ENCODE measurements at regions not wholly inside any gene's neighbourhood (a gene's known extent, or its start where the extent isn't known, plus 50 kb on each side); places are given as distances from the start of the nearest gene placed in this dataset.
"Not testable (repeated sequence)": the region's sequence is repeated elsewhere in the genome, so short reads cannot be mapped to it uniquely, and the experiment has no call there.

DNA sequence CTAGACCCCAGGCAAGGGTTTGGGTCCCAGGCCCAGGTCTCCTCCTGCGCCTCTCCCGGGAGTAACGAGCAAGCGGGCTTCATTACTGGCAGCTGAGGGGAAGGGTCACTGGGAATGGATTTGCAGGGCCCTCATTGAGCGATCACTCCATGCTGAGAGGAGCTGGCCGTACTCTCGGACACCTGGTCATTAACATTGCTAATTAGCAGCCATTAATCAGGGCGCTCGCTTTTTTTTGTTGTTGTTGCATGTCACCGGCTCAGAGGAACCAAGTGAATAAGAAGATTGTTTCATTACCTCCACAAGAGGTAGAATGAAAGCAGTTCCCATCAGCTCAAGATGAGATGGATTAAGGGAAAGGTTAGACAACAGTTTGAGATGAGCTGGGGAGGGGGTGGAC lies 293.0 kb upstream of the ATP11B start:
- Mint-ChIP-seq H3K36me3 (ENCODE audit: insufficient read depth in 2 of 2) (no peaks in the 10 kb centered on the region), H3K9me3 (no peaks in the 10 kb centered on the region), H3K4me1 (ENCODE audit: low read depth) (no peaks in the 10 kb centered on the region), H3K27me3 (ENCODE audit: low read depth) (no peaks in the 10 kb centered on the region), H3K27ac (peak overlapping the region; percentile 19), H3K4me3 (no peak overlapping the region)
- DNase-seq (no peak), ATAC-seq (replicated peaks in 1 of 2) (no peak)

DNA sequence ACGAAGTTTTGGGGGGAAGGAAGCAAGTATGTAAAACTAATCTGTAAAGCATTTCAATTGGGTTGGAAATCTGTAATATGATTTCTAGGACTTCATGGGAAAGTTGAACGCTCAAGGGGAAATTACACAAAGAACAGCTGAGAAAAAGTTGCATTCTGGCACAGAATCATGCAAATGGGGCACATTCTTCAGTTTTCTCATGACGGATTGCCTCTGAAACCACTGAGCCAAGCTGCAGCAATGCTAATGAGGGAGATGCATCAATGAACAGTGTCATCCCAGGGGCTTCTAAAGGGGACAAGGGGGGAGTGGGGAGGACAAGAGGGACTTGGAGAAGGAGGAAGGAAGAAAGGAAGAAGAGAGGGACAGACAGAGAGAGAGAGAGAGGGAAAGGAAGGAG lies 291.4 kb upstream of the ATP11B start:
- no peaks in the 10 kb centered on the region for H3K4me1 Mint-ChIP-seq (ENCODE audit: low read depth)
- no peaks in the 10 kb centered on the region for H3K27me3 Mint-ChIP-seq (ENCODE audit: low read depth)
- no peak overlapping the region for H3K4me3 Mint-ChIP-seq
- H3K36me3 Mint-ChIP-seq (ENCODE audit: insufficient read depth in 2 of 2): no peaks in the 10 kb centered on the region
- H3K9me3 Mint-ChIP-seq: no peaks in the 10 kb centered on the region
- ATAC-seq (replicated peaks in 1 of 2) (no peak), DNase-seq (no peak)
- H3K27ac Mint-ChIP-seq: no peak overlapping the region

DNA sequence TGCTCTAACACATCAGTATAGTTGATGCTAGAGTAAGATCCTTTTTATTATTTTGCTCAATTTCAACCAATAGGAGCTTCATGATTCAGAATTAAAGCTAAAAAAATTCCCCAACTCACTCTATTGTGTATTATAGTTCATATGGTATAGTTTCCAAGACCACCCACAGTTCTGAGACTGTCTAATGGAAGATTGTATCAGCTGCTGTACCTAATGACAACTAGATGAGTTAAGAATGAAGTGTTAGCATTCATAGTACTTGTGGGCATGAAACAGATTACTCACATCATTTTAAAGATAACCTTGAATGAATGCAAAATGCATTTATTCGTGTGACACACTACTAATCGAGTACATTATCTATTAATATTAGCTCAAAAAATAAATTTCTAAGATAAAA lies 289.9 kb upstream of the ATP11B start:
- ATAC-seq (replicated peaks in 1 of 2) (no peak), DNase-seq (no peak)
- Mint-ChIP-seq H3K27me3 (ENCODE audit: low read depth) (no peaks in the 10 kb centered on the region), H3K4me1 (ENCODE audit: low read depth) (no peaks in the 10 kb centered on the region), H3K9me3 (no peaks in the 10 kb centered on the region), H3K27ac (no peak overlapping the region), H3K36me3 (ENCODE audit: insufficient read depth in 2 of 2) (no peaks in the 10 kb centered on the region), H3K4me3 (no peak overlapping the region)

DNA sequence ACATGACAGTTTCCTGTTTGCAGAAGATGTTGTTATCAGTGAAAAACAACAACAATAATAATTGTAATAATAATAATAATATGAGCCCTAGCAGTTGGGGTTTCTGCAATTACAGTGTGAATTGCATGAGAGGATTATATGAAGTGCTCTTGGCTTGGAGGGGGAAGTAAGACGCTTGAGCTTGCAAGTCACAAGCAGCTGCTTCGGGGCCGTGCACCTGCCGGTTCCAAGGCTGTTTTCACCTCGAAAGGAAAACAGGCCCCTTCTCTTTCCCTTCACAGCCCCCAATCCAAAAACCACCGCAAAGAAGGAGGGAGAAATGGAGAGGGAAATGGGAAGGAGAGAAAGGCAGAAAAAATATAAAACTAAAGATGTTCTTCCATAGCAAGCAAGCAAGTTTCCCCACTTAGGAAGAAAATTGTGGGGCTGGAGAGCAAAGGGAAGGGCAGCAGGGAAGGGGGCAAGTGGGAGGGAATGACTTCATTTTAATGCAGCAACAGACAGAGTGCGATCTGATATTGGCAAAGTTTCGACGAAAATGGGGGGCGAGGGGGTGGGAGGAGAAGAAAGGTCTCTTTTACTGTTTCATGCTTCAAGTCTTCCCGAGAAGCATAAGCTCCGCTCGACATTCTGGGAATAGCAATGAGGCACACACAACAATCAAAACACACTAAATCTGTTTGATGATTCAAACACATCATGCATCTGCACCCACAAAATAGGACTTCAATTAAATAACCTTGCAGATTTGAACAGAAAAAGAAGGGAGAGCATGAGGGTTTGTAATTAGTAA lies 284.2 kb upstream of the ATP11B start:
- no peaks in the 10 kb centered on the region for H3K27me3 Mint-ChIP-seq (ENCODE audit: low read depth)
- H3K4me3 Mint-ChIP-seq: no peak overlapping the region
- H3K4me1 Mint-ChIP-seq (ENCODE audit: low read depth): no peaks in the 10 kb centered on the region
- H3K27ac Mint-ChIP-seq: no peak overlapping the region
- H3K9me3 Mint-ChIP-seq: no peaks in the 10 kb centered on the region
- no peak for DNase-seq
- ATAC-seq (replicated peaks in 1 of 2): no peak
- H3K36me3 Mint-ChIP-seq (ENCODE audit: insufficient read depth in 2 of 2): no peaks in the 10 kb centered on the region

DNA sequence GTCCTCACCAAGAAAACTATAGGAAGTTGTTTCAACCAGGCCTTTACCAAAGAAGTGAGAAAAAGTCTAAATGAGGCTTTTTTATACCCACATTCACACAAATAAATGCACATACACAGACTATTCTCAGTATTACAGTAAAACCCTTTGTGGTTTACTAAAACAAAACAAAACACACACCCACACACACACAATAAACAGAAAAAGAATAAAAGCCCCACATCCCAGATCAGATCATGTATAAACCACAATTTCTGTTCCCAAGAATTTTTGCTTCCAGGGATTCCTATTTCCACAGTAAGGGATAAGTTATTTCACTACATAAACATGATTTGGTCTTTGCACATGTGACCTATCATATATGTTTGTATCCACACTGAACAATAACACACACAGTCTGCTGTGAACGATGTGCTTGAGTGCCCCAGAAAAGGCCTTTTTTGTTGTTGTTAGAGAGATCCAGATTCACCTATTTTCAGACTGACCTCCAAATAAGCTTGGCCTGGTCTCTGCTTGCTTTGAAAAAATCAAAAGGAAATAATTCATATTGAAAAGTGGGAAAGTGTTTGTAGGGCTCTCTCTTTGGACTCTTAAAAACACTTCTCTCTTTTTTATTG lies 283.4 kb upstream of the ATP11B start:
- no peaks in the 10 kb centered on the region for H3K4me1 Mint-ChIP-seq (ENCODE audit: low read depth)
- no peak overlapping the region for H3K4me3 Mint-ChIP-seq
- no peaks in the 10 kb centered on the region for H3K36me3 Mint-ChIP-seq (ENCODE audit: insufficient read depth in 2 of 2)
- ATAC-seq (replicated peaks in 1 of 2) (no peak), DNase-seq (no peak)
- no peak overlapping the region for H3K27ac Mint-ChIP-seq
- no peaks in the 10 kb centered on the region for H3K27me3 Mint-ChIP-seq (ENCODE audit: low read depth)
- no peaks in the 10 kb centered on the region for H3K9me3 Mint-ChIP-seq

DNA sequence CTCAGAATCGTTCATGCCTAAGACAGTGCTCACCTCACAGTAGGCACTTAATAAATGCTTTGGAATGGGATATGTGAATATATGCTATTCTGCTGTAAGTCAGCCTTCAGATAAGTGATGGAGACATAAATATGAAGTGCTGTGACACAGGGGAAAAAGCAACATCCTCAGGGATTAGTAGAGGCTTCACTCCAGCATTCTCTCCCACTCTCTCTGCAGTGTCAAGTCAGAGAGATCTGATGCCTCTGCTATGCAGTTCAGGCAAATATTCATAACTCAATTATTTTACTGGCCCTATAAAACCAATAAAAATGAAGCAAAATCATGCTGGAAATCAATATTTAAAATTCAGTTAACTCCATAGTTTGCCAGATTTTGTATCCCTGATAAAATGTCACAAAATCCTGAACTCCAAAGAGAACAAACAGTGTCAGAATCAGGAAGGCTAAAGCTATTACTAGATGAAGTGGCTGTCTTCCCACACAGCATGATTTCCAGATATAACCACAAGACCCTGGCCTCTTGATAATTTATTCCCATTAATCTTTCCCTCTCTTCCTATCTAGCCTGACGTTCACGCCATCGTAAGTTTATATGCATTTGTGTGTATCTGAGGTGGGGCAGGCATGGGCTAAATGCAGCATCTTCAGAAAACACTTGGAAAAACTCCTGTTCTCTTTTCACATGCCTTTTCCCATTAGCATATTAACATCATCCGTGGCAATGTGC lies 278.9 kb upstream of the ATP11B start:
- ATAC-seq (replicated peaks in 1 of 2): no peak
- Mint-ChIP-seq H3K9me3 (no peaks in the 10 kb centered on the region), H3K27ac (no peak overlapping the region), H3K36me3 (ENCODE audit: insufficient read depth in 2 of 2) (no peaks in the 10 kb centered on the region), H3K4me3 (no peak overlapping the region), H3K27me3 (ENCODE audit: low read depth) (no peaks in the 10 kb centered on the region), H3K4me1 (ENCODE audit: low read depth) (no peaks in the 10 kb centered on the region)
- DNase-seq: no peak

DNA sequence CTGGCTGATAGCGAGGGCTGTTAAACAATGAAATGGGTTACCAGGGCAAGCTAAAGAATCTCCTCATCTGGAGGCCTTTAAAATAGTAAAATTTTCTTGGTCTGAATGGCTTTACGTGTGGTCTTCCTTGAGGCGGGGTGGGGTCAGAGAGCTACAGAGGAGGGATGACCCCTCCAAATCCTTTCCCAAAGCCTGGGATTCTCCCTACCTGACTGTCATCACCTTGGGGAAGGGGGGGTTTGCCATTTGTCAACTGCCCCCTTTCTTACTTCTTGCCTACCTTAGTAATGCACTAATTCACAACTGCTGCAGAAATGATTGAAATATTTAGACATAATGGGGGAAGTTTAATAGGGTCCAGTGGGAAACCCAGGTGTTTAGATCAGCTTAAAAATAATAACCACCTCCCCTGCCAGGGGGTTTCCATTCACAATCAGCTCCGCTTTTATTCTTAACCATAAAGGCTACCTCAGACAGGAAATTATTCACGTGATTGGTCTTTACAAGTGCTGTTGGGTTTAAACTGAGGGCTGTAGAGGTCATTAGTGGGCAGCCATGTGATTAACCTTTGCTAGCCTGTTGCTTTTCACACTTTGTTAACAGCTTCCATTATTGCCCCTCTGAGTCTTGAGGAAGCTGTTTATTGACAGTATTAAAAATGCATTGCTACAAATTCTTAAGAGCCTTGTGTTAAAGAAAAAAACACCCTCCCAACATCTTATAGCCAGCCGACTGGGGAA lies 276.5 kb upstream of the ATP11B start:
- no peak overlapping the region for H3K27ac Mint-ChIP-seq
- no peaks in the 10 kb centered on the region for H3K36me3 Mint-ChIP-seq (ENCODE audit: insufficient read depth in 2 of 2)
- no peaks in the 10 kb centered on the region for H3K9me3 Mint-ChIP-seq
- no peaks in the 10 kb centered on the region for H3K27me3 Mint-ChIP-seq (ENCODE audit: low read depth)
- no peaks in the 10 kb centered on the region for H3K4me1 Mint-ChIP-seq (ENCODE audit: low read depth)
- no peak overlapping the region for H3K4me3 Mint-ChIP-seq
- DNase-seq (no peak), ATAC-seq (replicated peaks in 1 of 2) (no peak)

DNA sequence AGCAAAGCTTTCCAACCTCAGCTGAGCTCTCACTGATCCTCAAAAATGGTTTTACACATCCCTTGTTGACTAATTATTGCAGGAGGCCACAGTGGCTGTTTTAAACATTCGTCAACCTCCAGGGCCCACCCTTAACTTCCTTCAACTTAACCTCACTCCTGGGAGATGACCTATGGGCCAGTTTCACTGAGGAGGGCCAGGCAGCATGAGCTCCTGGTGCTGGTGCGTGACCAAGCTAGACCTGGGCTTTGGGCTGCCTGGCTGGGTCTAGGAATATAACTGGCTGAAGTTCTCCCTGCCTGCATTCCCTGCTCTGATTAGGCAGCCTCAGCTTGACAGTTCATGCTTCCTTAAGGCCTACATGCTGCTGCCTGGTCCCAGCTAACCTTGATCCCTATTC lies 273.7 kb upstream of the ATP11B start:
- Mint-ChIP-seq H3K4me3 (no peak overlapping the region), H3K9me3 (no peaks in the 10 kb centered on the region), H3K27me3 (ENCODE audit: low read depth) (no peaks in the 10 kb centered on the region), H3K27ac (no peak overlapping the region), H3K4me1 (ENCODE audit: low read depth) (no peaks in the 10 kb centered on the region), H3K36me3 (ENCODE audit: insufficient read depth in 2 of 2) (no peaks in the 10 kb centered on the region)
- ATAC-seq (replicated peaks in 1 of 2) (no peak), DNase-seq (no peak)

DNA sequence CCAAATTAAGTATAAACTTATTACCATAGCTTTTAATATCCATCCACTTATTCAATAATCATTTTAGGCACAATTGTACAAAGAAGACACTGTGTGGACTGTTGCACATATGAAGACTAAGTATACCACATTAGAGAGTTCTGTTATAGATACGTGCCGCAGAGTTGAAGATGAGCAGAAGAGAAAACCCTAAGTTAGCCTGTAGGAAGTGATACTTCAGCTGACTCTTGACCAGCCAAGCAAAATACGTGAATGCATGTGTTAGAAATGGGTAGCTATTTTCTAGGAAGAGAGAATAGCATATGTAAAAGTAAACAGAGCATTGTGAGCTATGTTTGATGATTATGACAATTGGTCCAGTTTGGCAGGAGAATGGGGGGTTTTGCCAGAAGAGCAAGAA lies 272.0 kb upstream of the ATP11B start:
- Mint-ChIP-seq H3K27me3 (ENCODE audit: low read depth) (no peaks in the 10 kb centered on the region), H3K27ac (no peak overlapping the region), H3K4me3 (no peak overlapping the region), H3K4me1 (ENCODE audit: low read depth) (no peaks in the 10 kb centered on the region), H3K36me3 (ENCODE audit: insufficient read depth in 2 of 2) (no peaks in the 10 kb centered on the region), H3K9me3 (no peaks in the 10 kb centered on the region)
- DNase-seq (no peak), ATAC-seq (replicated peaks in 1 of 2) (no peak)

DNA sequence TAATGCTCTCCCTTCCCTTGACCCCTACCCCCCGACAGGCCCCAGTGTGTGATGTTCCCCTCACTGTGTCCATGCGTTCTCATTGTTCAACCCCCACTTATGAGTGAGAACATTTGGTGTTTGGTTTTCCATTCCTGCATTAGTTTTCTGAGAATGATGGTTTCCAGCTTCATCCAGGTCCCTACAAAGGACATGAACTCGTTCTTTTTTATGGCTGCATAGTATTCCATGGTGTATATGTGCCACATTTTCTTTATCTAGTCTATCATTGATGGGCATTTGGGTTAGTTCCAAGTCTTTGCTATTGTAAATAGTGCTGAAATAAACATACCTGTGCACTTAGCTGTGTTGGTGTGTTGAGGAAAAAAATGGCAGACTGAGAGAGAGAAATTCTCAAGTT lies 269.9 kb upstream of the ATP11B start:
- not testable (repeated sequence) for H3K36me3 Mint-ChIP-seq (ENCODE audit: insufficient read depth in 2 of 2); ATAC-seq (replicated peaks in 1 of 2); H3K9me3 Mint-ChIP-seq; DNase-seq; H3K27me3 Mint-ChIP-seq (ENCODE audit: low read depth); H3K27ac Mint-ChIP-seq; H3K4me1 Mint-ChIP-seq (ENCODE audit: low read depth); H3K4me3 Mint-ChIP-seq

DNA sequence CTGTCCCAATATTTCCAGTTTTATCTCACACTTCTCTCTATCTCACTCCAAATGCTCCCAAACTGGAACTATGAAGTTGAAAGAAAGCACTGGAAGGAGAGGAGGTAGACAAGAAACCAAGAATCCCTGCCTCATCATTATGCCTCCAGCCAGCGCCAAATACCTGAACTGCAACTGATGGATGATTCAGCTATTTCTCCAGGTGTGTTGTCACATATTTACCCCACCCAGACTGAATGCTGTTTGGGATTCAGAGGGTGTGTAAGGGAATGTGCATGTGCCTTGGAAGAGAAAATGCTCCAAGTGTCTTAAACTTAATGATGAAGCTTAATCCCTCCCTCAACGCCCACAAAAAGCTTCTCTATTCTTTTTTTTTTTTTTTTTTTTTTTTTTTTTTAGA lies 269.5 kb upstream of the ATP11B start:
- no peaks in the 10 kb centered on the region for H3K4me1 Mint-ChIP-seq (ENCODE audit: low read depth)
- H3K4me3 Mint-ChIP-seq: no peak overlapping the region
- no peaks in the 10 kb centered on the region for H3K27me3 Mint-ChIP-seq (ENCODE audit: low read depth)
- H3K36me3 Mint-ChIP-seq (ENCODE audit: insufficient read depth in 2 of 2): no peaks in the 10 kb centered on the region
- H3K9me3 Mint-ChIP-seq: no peaks in the 10 kb centered on the region
- H3K27ac Mint-ChIP-seq: no peak overlapping the region
- DNase-seq: no peak
- ATAC-seq (replicated peaks in 1 of 2): no peak

DNA sequence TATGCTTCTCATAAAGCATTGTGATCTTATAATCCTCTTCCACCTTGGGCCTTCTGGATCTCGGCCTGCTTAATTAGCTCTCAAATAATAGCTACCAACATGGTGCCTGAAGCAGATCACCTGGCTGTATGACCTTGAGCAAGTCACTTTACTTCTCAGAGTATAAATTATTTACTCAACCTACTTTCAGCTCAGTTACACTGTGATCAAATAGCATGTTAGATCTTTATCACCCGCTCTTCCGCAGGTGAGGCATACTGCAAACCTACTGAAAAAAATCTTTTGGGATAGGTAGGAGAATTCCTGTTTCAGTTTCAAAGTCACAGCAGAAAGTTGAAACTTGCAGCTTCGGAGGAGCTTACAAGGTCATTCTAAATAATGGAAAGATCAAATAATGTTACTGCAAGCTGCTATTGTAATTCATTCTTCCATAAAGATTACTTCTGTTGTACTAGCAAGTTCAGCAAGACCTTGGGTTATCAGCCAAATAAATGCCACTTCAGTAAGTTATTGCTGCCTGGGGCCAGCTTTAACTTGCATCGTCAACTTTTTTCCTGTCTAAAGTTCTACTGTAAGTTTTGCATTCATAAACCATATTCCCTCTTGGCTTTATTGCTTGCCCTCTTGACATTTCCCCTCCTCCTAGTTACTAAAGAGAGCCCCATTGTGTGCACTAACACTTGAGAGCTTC lies 268.4 kb upstream of the ATP11B start:
- H3K4me1 Mint-ChIP-seq (ENCODE audit: low read depth): no peaks in the 10 kb centered on the region
- H3K27ac Mint-ChIP-seq: no peak overlapping the region
- H3K27me3 Mint-ChIP-seq (ENCODE audit: low read depth): no peaks in the 10 kb centered on the region
- no peaks in the 10 kb centered on the region for H3K36me3 Mint-ChIP-seq (ENCODE audit: insufficient read depth in 2 of 2)
- no peaks in the 10 kb centered on the region for H3K9me3 Mint-ChIP-seq
- H3K4me3 Mint-ChIP-seq: no peak overlapping the region
- ATAC-seq (replicated peaks in 1 of 2): no peak
- DNase-seq: no peak
